GM19324 (cell line): ENCODE measurements at regions not wholly inside any gene's neighbourhood (a gene's known extent, or its start where the extent isn't known, plus 50 kb on each side); places are given as distances from the start of the nearest gene placed in this dataset.
"Not testable (repeated sequence)": the region's sequence is repeated elsewhere in the genome, so short reads cannot be mapped to it uniquely, and the experiment has no call there.

Source experiments
- ATAC-seq: cut with Tn5 transposase; IDR thresholded peaks from one replicate; pipeline ENCODE4 v1.9.1; 2021; ENCODE audit warnings: mild to moderate bottlenecking, moderate library complexity; ENCODE audit not compliant: unreplicated experiment, low FRiP score

DNA sequence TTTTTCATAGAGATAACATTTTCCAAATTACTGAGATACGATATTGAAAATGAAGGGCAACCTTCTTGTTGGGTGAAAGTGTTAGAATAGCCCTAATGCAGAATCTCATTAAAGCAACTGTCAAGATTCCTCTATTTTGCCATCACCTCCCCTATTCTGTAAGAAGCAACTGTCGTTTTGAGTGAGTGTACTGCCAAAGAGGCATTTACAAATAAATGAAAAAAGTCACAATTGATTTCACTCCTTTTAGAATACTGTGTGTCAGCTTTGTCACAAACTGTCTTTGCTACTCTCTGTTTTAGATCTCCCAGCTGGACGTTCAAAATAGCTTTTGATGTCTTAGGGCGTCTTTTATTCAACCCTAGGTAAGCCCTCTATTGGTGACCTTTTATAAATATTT, 322.8 kb upstream of the NAALADL2 start:
- ATAC-seq: no peak

DNA sequence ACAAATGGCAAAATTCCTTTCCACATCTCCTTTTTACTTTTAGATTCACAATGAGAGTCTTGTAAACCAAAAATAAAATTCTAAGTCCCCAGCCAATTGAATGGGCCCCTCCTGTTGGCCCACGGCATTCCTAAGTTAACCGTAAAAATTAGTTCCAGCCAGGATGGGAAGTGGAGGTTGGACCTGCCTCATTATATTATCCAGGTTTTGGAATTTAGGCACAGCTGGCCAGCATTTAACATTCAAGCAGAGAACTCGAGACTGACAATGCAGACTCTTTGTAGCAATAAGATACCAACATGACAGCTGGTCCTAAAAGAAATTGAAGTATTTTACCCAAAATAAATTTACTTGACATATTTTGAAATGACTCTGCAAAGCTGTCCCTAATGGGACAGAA, 321.0 kb upstream of the NAALADL2 start:
- no peak for ATAC-seq

- no peak for ATAC-seq
These were observed 318.8 kb upstream of the NAALADL2 start for GRCh38 chr3:174540116-174540908.

GRCh38 chr3:174541708-174542315, 317.3 kb upstream of the NAALADL2 start:
- no peak for ATAC-seq

- ATAC-seq: no peak
These were observed 311.2 kb upstream of the NAALADL2 start for GRCh38 chr3:174547801-174548435.

DNA sequence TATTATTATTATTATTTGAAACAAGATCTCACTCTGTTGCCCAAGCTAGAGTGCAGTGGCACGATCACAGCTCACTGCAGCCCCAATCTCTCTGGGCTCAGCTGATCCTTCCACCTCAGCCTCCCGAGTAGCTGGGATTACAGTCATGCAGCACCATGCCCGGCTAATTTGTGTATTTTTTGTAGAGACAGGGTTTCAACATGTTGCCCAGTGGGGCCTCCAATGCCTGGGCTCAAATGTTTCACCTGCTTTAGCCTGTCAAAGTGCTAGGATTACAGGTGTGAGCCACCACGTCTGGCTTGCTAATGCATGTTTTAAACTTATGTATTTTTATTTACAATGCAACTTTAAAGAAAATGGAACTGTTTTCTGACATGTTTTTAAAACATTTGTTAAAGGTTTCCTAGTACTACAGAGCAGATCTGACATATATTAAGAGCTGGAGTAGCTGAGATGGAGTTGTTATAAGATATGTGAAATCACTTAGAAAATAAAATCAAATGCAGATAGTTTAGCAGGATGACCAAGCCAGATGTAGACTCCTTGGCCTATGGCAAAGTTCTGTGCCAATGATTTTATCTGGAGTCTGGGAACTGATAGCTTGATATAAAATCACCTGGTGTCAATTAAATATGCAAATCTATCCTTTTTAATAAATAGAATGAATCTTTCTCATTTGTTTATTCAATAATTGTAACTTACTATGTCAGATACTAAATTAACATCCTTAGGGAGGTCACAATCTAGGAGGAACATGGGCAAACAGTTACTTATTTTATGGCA, 310.1 kb upstream of the NAALADL2 start:
- no peak for ATAC-seq

- no peak for ATAC-seq
These were observed 277.6 kb upstream of the NAALADL2 start for GRCh38 chr3:174581558-174581957.

- no peak for ATAC-seq
These were observed 275.7 kb upstream of the NAALADL2 start for GRCh38 chr3:174583396-174583795.

- not testable (repeated sequence) for ATAC-seq
These were observed 272.0 kb upstream of the NAALADL2 start for GRCh38 chr3:174587137-174587536.

GRCh38 chr3:174596447-174596982, 262.6 kb upstream of the NAALADL2 start:
- no peak for ATAC-seq

- no peak for ATAC-seq
These were observed 260.2 kb upstream of the NAALADL2 start for GRCh38 chr3:174598885-174599439.

DNA sequence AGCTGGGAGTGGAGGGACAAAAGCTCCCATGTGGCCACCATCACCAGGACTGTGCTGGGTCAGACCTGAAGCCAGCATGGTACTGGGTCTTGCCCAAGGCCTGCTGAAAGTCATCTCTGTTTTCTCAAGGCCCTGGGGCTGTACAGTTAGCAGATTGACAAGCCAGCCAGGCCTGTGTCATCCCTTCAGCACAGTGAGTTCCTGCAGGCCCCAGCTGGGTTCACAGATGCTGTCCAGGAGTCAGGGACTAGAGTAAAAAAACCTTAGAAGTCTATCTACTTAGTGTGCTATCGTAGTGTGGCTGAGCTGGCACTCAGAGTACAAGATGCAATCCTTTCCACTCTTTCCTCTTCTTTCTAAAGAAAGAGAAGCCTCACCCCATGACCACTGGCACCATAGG, 246.0 kb upstream of the NAALADL2 start:
- no peak for ATAC-seq

GRCh38 chr3:174614036-174614435, 245.1 kb upstream of the NAALADL2 start:
- ATAC-seq: no peak

DNA sequence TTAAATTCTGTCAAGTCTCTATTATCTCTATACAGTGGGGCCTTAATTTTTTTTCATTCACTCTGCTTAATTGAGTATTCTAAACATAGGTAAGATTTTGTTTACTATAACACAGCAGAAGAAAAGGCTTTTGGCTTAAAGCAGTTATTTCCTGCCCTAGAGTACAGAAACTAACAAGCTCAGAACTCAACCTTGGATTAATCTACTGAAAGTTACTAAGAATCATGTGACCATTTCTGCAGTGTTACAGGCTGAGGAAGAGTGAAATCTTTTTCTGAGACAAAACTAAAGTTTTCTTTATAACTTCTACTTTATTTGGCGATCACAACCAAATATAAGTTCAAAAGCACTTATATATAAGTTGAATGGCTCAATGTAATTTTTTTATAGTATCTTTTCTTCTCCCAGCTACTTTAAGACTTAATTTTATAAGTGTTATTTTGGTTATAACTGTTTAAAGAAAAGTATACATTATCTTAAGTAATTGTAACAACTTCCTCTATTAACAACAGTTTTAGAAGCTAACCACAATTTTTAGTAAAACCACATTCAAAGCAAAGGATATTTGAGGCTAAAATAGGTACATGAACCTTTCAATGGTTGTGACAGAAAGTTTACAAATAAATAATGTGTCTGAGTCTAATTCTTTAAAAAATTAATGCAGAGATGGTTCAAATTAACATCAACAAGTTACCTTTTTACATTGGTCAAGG, 240.6 kb upstream of the NAALADL2 start:
- no peak for ATAC-seq

GRCh38 chr3:174619239-174619638, 239.9 kb upstream of the NAALADL2 start:
- ATAC-seq: no peak

GRCh38 chr3:174620138-174620537, 239.0 kb upstream of the NAALADL2 start:
- ATAC-seq: no peak

DNA sequence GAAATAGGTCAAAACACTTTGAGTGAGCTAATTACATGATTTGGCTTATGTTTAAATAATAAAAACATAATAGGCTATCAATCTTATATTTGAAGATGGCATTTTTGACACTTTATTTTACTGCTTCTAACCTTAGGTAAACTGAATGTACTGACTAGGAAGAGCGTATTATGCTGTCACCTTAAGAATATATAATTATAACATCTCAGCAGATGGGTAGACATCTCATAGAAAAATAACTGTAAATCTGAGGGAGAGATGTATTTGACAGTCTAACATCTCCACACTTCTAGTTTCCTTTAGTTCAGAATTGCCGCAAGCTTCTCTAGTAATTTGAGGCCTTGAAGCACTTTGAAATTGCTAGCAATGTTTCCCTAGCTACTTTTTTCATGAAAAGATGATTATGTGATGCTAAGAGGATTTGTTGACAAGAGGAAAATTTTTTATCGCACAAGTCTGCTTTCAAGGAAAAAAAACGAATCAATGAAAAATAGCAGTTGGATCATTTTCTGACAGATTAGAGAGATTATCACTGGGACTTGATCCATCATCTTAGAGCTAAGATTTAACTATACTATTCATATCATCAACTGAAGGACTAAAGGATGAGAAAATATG, 238.2 kb upstream of the NAALADL2 start:
- ATAC-seq: no peak

- no peak for ATAC-seq
These were observed 225.8 kb upstream of the NAALADL2 start for GRCh38 chr3:174633342-174633741.

DNA sequence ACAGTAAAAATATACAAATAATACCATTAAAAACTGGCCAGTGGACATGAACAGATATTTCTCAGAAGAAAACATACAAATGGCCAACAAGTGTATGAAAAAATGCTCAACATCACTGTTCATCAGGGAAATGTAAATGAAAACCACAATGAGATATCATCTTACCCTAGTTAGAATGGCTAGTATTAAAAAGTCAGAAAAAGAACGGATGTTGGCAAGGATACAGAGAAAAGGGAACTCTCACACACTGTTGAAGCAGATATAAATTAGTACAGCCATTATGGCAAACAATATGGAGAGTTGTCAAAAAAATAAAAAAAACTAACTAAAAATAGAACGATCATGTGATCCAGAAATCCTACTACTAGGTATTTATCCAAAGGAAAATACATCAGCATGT, 222.7 kb upstream of the NAALADL2 start:
- no peak for ATAC-seq
